DOHH2 (cell line): ENCODE measurements at regions not wholly inside any gene's neighbourhood (a gene's known extent, or its start where the extent isn't known, plus 50 kb on each side); places are given as distances from the start of the nearest gene placed in this dataset.

ENCODE experiments used
- EZH2phosphoT487 ChIP-seq: fragments of 200-600 bp; sonication (generic); IDR thresholded peaks from 2 replicates; pipeline ENCODE4 v1.6.1; 2017; ENCODE audit warnings: borderline replicate concordance, mild to moderate bottlenecking, antibody characterized with exemption, low read length, moderate library complexity, mixed read lengths
- TF ChIP-seq, protein P1 (sequence below): fragments of 200-600 bp; sonication (generic); IDR thresholded peaks from one replicate; pipeline ENCODE4 v1.5.1; 2014; ENCODE audit warnings: antibody characterized with exemption, mild to moderate bottlenecking, low read depth, low read length; ENCODE audit not compliant: poor library complexity, severe bottlenecking

DNA sequence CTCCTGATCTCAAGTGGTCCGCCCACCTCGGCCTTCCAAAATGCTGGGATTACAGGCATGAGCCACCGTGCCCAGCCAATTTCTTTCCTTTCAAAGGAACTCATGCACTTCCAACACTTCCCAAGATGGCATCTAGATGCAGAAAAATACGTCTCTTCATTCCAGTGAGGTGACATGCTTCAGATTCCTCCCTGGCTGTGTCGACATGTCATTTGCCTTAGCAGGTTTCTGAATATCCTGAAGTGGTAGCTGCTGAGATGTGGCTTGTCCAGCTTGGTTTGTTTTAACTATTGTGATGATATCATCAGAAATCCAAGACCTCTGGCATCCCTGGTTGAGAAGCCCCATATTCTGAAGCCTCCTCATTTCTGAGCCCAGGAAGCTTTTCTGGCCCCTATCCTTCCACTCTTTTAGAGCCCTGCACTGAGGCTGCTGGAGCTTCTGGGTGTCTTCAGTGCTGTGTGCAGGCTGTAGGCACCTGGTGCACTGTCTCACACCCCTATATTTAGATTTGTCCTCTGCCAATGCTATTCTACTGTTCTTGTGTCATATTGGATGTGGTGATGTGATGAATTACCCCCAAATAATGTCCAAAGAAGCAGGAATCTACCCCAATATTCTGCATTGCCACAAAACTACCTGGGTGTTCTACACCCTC, 73.3 kb upstream of the E2F3 start:
- TF ChIP-seq, protein P1, sequence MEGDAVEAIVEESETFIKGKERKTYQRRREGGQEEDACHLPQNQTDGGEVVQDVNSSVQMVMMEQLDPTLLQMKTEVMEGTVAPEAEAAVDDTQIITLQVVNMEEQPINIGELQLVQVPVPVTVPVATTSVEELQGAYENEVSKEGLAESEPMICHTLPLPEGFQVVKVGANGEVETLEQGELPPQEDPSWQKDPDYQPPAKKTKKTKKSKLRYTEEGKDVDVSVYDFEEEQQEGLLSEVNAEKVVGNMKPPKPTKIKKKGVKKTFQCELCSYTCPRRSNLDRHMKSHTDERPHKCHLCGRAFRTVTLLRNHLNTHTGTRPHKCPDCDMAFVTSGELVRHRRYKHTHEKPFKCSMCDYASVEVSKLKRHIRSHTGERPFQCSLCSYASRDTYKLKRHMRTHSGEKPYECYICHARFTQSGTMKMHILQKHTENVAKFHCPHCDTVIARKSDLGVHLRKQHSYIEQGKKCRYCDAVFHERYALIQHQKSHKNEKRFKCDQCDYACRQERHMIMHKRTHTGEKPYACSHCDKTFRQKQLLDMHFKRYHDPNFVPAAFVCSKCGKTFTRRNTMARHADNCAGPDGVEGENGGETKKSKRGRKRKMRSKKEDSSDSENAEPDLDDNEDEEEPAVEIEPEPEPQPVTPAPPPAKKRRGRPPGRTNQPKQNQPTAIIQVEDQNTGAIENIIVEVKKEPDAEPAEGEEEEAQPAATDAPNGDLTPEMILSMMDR: no peak
- TF ChIP-seq EZH2phosphoT487: no peak
